ENCODE measurements at regions not wholly inside any gene's neighbourhood (a gene's known extent, or its start where the extent isn't known, plus 50 kb on each side); places are given as distances from the start of the nearest gene placed in this dataset.

DNA sequence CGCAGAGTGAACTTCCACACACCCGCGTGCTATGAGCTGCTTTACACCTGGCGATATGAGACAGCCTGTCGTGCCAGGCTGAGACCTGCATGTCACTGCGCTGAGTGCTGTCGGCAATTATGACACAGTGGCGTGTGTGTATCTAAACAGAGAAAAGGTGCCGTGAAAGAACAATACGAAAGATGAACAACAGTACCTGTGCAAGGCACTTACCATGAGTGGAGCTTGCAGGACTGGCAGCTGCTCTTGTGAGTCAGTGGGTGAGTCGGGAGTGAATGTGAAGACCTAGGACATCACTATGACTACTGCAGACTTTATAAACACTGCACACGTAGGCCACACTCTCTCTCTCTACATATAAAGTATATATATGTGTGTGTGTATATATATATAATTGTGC, 68.5 kb upstream of the DUSP22 start:
- no peak for TF ChIP-seq POLR2AphosphoS5 (IDR thresholded peaks at IDR 0.05; ENCODE audit: borderline replicate concordance, low read depth, low read length)
- TF ChIP-seq EZH2 (IDR thresholded peaks at IDR 0.05), result no peak
- no peak for TF ChIP-seq FOXP2 (optimal IDR thresholded peaks at IDR 0.05; ENCODE audit: control extremely low read depth, extremely low read length, insufficient read depth)

Measured in SK-N-MC (cell line).